Muscle of arm (tissue), 1 donor: ENCODE measurements at regions not wholly inside any gene's neighbourhood (a gene's known extent, or its start where the extent isn't known, plus 50 kb on each side); places are given as distances from the start of the nearest gene placed in this dataset.
"Not testable (repeated sequence)": the region's sequence is repeated elsewhere in the genome, so short reads cannot be mapped to it uniquely, and the experiment has no call there.

ENCODE experiments used
- DNase-seq: peaks from one replicate; pipeline ENCODE4 v3.0.0-alpha.2; 2013

DNA sequence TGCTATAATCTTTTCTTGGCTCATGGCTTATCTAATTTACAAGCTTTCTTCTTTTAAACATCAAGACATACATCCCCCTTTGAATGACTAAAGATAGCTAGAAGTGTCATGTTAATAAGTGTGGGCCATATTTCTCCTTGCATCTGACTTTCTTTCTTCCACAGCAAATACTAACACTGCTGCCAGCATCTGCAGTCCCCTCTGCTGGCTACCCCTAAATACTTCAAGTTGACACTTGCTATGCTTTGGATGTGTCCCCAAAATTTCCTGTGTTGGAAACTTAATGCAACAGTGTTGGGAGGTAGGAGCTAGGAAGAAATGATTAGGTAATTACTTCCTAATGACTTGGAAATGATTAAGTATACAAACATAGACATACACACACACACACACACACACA is 459.0 kb upstream of the ST8SIA4 start:
- no peak for DNase-seq

DNA sequence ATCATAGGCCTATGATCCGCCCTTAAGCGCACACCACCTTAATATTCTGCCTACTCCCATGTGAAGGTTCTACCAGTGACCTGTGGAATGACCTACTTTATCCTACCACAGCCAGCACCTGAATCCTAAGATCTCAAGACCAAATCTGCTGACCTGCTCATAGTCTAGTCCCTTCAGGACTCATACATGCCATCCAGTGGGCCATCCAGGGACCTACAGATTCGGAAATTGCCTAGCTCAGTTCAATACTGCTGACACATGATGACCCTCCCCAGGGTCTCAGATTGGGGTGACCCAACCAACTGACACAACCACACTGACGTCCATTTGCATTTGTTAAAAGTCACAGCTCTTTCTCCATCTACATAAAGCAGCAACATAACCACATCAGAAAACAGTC is 443.8 kb upstream of the ST8SIA4 start:
- DNase-seq: no peak

GRCh38 chr5:101346447-101346846 is 443.4 kb upstream of the ST8SIA4 start:
- no peak for DNase-seq

DNA sequence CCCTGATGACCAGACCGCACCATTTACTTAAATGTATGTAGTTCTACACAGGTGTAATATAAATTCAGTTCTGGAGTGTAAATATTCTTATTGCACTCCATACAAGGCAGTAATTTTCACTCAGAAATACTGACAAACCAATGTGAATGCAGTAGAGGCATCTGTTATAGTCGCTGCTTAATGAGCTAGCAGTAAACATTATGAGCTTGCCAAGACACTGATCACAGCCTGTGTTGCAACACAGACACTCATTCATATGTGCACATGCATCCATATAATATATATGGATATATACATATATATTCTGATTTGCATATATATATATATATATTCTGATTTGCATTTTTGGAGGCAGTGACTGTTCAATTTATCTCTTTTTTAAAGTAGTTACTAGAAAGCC is 435.1 kb upstream of the ST8SIA4 start:
- no peak for DNase-seq

- DNase-seq: no peak
These were observed 424.7 kb upstream of the ST8SIA4 start for GRCh38 chr5:101327816-101328215.

- no peak for DNase-seq
These were observed 423.7 kb upstream of the ST8SIA4 start for GRCh38 chr5:101326766-101327165.

- DNase-seq: not testable (repeated sequence)
These were observed 413.3 kb upstream of the ST8SIA4 start for GRCh38 chr5:101316401-101316800.

DNA sequence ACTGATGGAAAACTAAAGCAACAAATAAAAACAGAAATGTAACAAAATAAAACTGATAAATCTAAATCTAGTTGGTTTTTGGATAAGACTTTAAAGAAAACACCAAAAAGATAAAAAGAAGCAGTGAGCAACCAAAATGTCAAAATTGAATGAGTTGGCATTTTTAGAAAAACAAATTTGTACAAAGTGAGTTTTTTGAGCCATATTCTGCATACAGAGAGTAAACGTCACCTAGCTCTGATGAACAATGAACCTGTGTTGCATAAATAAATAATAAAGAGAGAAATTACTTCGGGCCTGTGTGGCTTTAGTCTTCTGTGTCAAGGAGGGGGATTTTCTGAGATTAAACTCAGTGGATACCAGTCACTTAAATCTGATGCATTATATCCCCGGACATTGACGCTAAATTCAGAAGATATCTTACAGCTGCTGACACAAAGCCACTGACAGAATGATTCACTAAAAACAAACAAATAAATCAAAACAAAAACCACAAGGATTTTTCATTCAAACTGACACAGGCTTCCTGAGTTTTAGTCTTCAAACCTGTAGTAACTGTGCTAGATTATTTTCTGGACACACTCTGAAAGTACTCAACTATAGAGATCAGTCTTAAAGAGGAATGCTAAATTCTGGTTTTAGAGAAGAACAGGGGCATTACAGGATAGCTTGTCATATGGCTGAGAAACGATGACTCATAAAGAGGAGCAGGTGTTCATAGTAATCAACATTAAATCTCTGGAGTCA is 403.5 kb upstream of the ST8SIA4 start:
- no peak for DNase-seq

GRCh38 chr5:101296477-101296876 is 393.4 kb upstream of the ST8SIA4 start:
- no peak for DNase-seq

DNA sequence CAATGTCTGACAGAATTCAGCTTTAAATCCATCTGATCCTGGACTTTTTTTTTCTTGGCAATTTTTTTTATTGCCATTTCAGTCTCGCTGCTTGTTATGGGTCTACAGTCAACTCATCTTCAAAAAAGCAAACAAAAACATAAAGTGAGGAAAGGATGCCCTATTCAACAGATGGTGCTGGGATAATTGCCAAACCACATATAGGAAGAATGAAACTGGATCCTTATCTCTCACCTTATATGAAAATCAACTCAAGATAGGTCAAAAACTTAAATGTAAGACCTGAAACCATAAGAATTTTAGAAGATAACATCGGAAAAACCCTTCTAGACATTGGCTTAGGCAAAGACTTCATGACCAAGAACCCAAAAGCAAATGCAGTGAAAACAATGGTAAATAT is 389.1 kb upstream of the ST8SIA4 start:
- DNase-seq: no peak

GRCh38 chr5:101290761-101291160 is 387.7 kb upstream of the ST8SIA4 start:
- not testable (repeated sequence) for DNase-seq

- no peak for DNase-seq
These were observed 385.6 kb upstream of the ST8SIA4 start for GRCh38 chr5:101288633-101289032.

- DNase-seq: no peak
These were observed 381.8 kb upstream of the ST8SIA4 start for GRCh38 chr5:101284736-101285375.

DNA sequence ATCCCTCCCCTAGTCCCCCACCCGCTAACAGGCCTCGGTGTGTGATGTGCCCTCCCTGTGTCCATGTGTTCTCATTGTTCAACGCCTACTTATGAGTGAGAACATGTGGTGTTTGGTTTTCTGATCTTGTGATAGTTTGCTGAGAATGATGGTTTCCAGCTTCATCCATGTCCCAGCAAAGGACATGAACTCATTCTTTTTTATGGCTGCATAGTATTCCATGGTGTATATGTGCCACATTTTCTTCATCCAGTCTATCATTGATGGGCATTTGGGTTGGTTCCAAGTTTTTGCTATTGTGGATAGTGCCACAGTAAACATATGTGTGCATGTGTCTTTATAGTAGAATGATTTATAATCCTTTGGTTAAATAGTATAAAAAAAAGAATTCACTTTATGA is 380.9 kb upstream of the ST8SIA4 start:
- DNase-seq: not testable (repeated sequence)

DNA sequence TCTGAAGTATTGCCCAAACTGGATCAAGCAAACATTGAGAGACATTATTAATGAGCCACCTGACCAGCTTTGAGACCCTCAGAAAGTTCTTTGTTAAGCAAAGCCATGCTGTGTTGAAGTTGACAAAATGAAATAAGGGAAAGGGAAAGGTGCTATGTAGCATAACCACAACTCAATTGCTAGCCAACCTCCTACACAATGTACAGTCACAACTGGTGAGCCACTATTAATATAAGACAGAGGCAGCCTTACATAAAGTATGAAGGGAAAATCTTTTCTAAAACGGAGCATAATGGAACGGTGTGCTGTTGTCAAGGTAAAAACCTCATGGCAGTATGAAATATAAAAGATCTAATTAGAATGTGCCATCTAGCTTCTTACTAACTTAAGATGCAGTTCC is 375.8 kb upstream of the ST8SIA4 start:
- DNase-seq: no peak

GRCh38 chr5:101278011-101278687 is 375.1 kb upstream of the ST8SIA4 start:
- no peak for DNase-seq

GRCh38 chr5:101271945-101272344 is 368.9 kb upstream of the ST8SIA4 start:
- DNase-seq: no peak

- no peak for DNase-seq
These were observed 368.3 kb upstream of the ST8SIA4 start for GRCh38 chr5:101271416-101271815.

DNA sequence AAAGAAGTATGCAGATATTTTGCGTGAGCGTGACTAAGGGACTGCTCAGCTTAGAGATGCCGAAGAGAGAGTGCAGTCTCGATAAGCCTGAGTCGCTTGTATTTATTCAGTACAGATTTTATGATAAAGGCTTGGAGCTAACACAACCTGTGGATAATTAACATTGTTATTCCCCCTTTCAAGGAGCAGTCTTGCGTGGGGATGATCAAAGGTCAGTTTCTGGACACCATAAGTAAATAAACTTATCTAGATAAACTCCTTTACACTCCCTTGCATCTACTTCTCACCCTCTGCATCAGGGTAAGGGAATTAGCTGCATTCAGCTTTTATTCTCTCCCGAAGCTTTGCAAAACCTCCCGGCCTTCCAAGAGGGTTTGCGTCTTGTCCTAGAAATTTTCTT is 357.8 kb upstream of the ST8SIA4 start:
- DNase-seq: no peak

- no peak for DNase-seq
These were observed 350.0 kb upstream of the ST8SIA4 start for GRCh38 chr5:101253096-101253495.

GRCh38 chr5:101244621-101245020 is 341.5 kb upstream of the ST8SIA4 start:
- no peak for DNase-seq

GRCh38 chr5:101212942-101213514 is 309.9 kb upstream of the ST8SIA4 start:
- no peak for DNase-seq

GRCh38 chr5:101206534-101206933 is 303.5 kb upstream of the ST8SIA4 start:
- DNase-seq: no peak
